ENCODE measurements at regions not wholly inside any gene's neighbourhood (a gene's known extent, or its start where the extent isn't known, plus 50 kb on each side); places are given as distances from the start of the nearest gene placed in this dataset.
A peak's percentile ranks its signal among the peaks of the same experiment; 100 is the strongest.
"Not testable (repeated sequence)": the region's sequence is repeated elsewhere in the genome, so short reads cannot be mapped to it uniquely, and the experiment has no call there.

DNA sequence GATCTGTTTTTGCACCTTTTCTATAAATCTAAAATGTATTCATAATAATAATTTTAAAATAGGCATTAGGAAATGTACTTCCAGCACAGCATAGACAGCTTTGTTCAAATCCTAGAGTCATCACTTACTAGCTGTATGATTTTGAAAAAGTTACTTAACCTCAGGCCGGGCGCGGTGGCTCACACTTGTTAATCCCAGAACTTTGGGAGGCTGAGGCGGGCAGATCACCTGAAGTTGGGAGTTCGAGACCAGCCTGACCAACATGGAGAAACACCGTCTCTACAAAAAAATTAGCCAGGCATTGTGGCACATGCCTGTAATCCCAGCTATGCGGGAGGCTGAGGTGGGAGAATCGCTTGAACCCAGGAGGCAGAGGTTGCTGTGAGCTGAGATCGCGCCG is 161.7 kb upstream of the UBE2E3 start:
- not testable (repeated sequence) for DNase-seq (ENCODE audit: low read depth in 1 of 2, low spot score in 2 of 2); H3K36me3 ChIP-seq; H3K4me1 ChIP-seq (replicated peaks); H3K27ac ChIP-seq; H3K9me3 ChIP-seq (replicated peaks); H3K4me3 ChIP-seq; H3K27me3 ChIP-seq (replicated peaks)

DNA sequence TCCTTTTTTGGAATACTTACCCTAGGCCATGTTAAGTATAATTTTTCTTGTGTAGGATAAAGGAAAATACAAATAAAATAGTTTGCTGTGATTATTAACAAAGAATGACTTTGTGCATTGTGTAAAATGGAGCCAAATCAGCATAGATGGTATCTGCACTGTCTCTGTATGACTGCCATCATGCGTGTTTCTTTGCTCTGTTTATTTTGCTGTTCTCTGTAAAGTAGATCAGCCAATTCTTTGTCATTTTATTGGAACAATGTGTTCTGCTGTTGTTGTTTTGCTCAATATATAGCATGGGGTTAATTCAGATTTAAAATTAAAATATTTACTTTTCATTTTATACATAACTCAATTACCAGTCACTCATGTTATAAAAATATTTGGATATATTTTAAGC is 181.3 kb upstream of the UBE2E3 start:
- no peaks in the 10 kb centered on the region for H3K9me3 ChIP-seq (replicated peaks)
- no peaks in the 10 kb centered on the region for H3K36me3 ChIP-seq
- no peak for DNase-seq (ENCODE audit: low read depth in 1 of 2, low spot score in 2 of 2)
- H3K27ac ChIP-seq = no peak overlapping the region
- H3K4me1 ChIP-seq (replicated peaks) = no peaks in the 10 kb centered on the region
- no peaks in the 10 kb centered on the region for H3K27me3 ChIP-seq (replicated peaks)
- no peak overlapping the region for H3K4me3 ChIP-seq

GRCh38 chr2:180790891-180791290 is 189.5 kb upstream of the UBE2E3 start:
- DNase-seq (ENCODE audit: low read depth in 1 of 2, low spot score in 2 of 2) = no peak
- H3K27ac ChIP-seq = no peak overlapping the region
- H3K27me3 ChIP-seq (replicated peaks) = no peaks in the 10 kb centered on the region; the same call in 1 of the 2 replicates
- no peak overlapping the region for H3K4me3 ChIP-seq
- H3K36me3 ChIP-seq = no peaks in the 10 kb centered on the region
- no peaks in the 10 kb centered on the region for H3K4me1 ChIP-seq (replicated peaks)
- no peaks in the 10 kb centered on the region for H3K9me3 ChIP-seq (replicated peaks)

- Histone ChIP-seq H3K4me3 (no peak overlapping the region), H3K36me3 (no peaks in the 10 kb centered on the region), H3K27ac (no peak overlapping the region), H3K4me1 (replicated peaks) (no peaks in the 10 kb centered on the region), H3K9me3 (replicated peaks) (no peaks in the 10 kb centered on the region), H3K27me3 (replicated peaks) (no peaks in the 10 kb centered on the region; the same call in 1 of the 2 replicates)
- no peak for DNase-seq (ENCODE audit: low read depth in 1 of 2, low spot score in 2 of 2)
These were observed 193.1 kb upstream of the UBE2E3 start for GRCh38 chr2:180787330-180787729.

DNA sequence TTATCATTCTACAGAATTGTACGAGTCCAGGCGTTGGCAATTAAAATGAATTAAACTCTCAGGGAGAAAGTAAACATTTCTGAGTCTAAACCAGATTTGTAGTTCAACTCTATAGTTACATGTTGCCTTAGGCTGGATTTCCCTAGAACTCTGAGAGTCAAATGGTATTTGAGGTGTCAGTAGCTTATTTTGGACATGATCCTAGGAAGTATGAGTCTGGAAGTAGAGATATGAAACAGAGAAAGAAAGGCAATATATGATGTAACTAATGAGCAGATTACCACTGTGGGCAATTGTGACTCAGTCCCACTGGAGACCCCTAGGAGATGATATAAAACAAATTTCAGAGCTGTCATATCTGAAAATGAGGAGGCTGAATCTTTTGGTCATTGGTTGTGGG is 199.1 kb upstream of the UBE2E3 start:
- Histone ChIP-seq H3K36me3 (no peaks in the 10 kb centered on the region), H3K4me1 (replicated peaks) (no peaks in the 10 kb centered on the region), H3K9me3 (replicated peaks) (no peaks in the 10 kb centered on the region), H3K4me3 (no peak overlapping the region), H3K27ac (no peak overlapping the region), H3K27me3 (replicated peaks) (no peaks in the 10 kb centered on the region)
- no peak for DNase-seq (ENCODE audit: low read depth in 1 of 2, low spot score in 2 of 2)

GRCh38 chr2:180778291-180778690 is 202.1 kb upstream of the UBE2E3 start:
- H3K27ac ChIP-seq = no peak overlapping the region
- no peaks in the 10 kb centered on the region for H3K4me1 ChIP-seq (replicated peaks)
- H3K9me3 ChIP-seq (replicated peaks) = no peaks in the 10 kb centered on the region
- H3K36me3 ChIP-seq = no peaks in the 10 kb centered on the region
- no peak overlapping the region for H3K4me3 ChIP-seq
- DNase-seq (ENCODE audit: low read depth in 1 of 2, low spot score in 2 of 2) = no peak
- H3K27me3 ChIP-seq (replicated peaks) = no peaks in the 10 kb centered on the region

DNA sequence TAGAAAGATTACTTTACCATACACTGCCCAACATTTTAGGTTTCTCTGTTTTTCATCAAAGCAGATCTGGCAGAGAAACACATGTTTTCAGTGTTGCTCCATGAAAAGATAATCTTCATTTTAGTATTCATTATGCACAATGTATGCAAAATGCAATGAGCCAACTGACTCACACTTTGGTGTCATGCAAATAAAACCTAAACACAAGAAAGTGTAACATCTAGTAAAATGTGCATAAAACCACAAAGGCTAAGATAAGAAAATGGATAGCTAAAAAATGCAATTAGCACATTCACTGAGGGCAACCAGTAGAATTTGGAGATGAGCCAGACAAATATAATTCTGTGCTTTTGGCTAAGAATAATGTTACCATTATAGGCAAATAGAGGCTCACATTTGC is 203.5 kb upstream of the UBE2E3 start:
- Histone ChIP-seq H3K27me3 (replicated peaks) (no peaks in the 10 kb centered on the region), H3K27ac (no peak overlapping the region)
- no peak for DNase-seq (ENCODE audit: low read depth in 1 of 2, low spot score in 2 of 2)

GRCh38 chr2:180775711-180776110 is 204.7 kb upstream of the UBE2E3 start:
- no peaks in the 10 kb centered on the region for H3K9me3 ChIP-seq (replicated peaks)
- no peaks in the 10 kb centered on the region for H3K27me3 ChIP-seq (replicated peaks)
- no peaks in the 10 kb centered on the region for H3K36me3 ChIP-seq

More for the DNA sequence above, 203.5 kb upstream of the UBE2E3 start:
- no peaks in the 10 kb centered on the region for H3K36me3 ChIP-seq
- no peaks in the 10 kb centered on the region for H3K9me3 ChIP-seq (replicated peaks)
- H3K4me1 ChIP-seq (replicated peaks) = no peaks in the 10 kb centered on the region
- H3K4me3 ChIP-seq = no peak overlapping the region

DNA sequence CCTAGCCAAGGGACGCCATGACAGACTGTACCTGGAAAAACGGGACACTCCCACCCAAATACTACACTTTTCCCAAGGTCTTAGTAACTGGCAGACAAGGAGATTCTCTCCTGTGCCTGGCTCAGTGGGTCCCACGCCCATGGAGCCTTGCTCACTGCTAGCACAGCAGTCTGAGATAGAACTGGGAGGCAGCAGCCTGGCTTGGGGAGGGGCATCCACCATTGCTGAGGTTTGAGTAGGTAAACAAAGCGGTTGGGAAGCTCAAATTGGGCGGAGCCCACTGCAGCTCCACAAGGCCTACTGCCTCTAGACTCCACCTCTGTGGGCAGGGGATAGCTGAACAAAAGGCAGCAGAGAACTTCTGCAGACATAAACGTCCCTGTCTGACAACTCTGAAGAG is 215.1 kb upstream of the UBE2E3 start:
- H3K36me3 ChIP-seq; H3K27me3 ChIP-seq (replicated peaks); DNase-seq (ENCODE audit: low read depth in 1 of 2, low spot score in 2 of 2); H3K27ac ChIP-seq; H3K4me3 ChIP-seq; H3K9me3 ChIP-seq (replicated peaks); H3K4me1 ChIP-seq (replicated peaks): not testable (repeated sequence)

More at GRCh38 chr2:180775711-180776110, 204.7 kb upstream of the UBE2E3 start:
- Histone ChIP-seq H3K4me1 (replicated peaks) (no peaks in the 10 kb centered on the region), H3K4me3 (no peak overlapping the region), H3K27ac (no peak overlapping the region)
- DNase-seq (ENCODE audit: low read depth in 1 of 2, low spot score in 2 of 2) = no peak

- Histone ChIP-seq H3K27me3 (replicated peaks) (no peaks in the 10 kb centered on the region), H3K4me1 (replicated peaks) (peaks cover 4% of the 10 kb centered on the region; the same call in 1 of the 2 replicates), H3K27ac (no peak overlapping the region), H3K9me3 (replicated peaks) (no peaks in the 10 kb centered on the region), H3K36me3 (no peaks in the 10 kb centered on the region), H3K4me3 (no peak overlapping the region)
- no peak for DNase-seq (ENCODE audit: low read depth in 1 of 2, low spot score in 2 of 2)
These were observed 217.0 kb upstream of the UBE2E3 start for GRCh38 chr2:180763263-180763989.

GRCh38 chr2:180761224-180761623 is 219.2 kb upstream of the UBE2E3 start:
- no peak overlapping the region for H3K4me3 ChIP-seq
- no peaks in the 10 kb centered on the region for H3K9me3 ChIP-seq (replicated peaks)
- H3K27me3 ChIP-seq (replicated peaks) = no peaks in the 10 kb centered on the region
- peaks cover 4% of the 10 kb centered on the region; the same call in 1 of the 2 replicates for H3K4me1 ChIP-seq (replicated peaks)
- H3K27ac ChIP-seq = no peak overlapping the region
- H3K36me3 ChIP-seq = no peaks in the 10 kb centered on the region
- DNase-seq (ENCODE audit: low read depth in 1 of 2, low spot score in 2 of 2) = no peak

DNA sequence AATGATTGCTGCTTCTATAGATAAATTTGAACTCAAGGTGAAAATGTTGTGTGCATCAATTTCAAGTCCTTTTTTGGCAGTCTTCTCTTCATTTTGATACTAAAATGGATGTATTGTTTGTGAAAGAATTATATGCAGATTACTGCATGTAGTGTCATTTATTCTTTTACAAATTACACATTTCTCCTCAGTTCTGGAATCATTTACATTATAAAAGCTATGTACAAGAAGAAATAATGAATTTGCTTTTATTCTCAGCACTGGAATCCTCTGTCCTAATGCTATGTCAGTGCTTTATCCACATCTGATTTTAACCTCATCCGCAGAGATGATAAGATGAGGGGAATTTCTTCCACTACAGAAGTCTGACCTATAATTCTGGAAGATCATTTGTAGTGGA is 220.8 kb upstream of the UBE2E3 start:
- Histone ChIP-seq H3K9me3 (replicated peaks) (no peaks in the 10 kb centered on the region), H3K27me3 (replicated peaks) (no peaks in the 10 kb centered on the region), H3K4me1 (replicated peaks) (peaks cover 4% of the 10 kb centered on the region; the same call in 1 of the 2 replicates), H3K27ac (no peak overlapping the region), H3K4me3 (no peak overlapping the region), H3K36me3 (no peaks in the 10 kb centered on the region)
- no peak for DNase-seq (ENCODE audit: low read depth in 1 of 2, low spot score in 2 of 2)

GRCh38 chr2:180753809-180754761 is 226.3 kb upstream of the UBE2E3 start:
- H3K36me3 ChIP-seq = no peaks in the 10 kb centered on the region
- H3K9me3 ChIP-seq (replicated peaks) = no peaks in the 10 kb centered on the region
- H3K27ac ChIP-seq = 0 out of 2 replicates have a peak overlapping the region, but pooled peaks have one; percentile 21
- H3K4me1 ChIP-seq (replicated peaks) = peaks cover 7% of the 10 kb centered on the region
- peak in 1 of 2 experiments; percentile 43 for DNase-seq (ENCODE audit: low read depth in 1 of 2, low spot score in 2 of 2)
- no peak overlapping the region for H3K4me3 ChIP-seq
- H3K27me3 ChIP-seq (replicated peaks) = no peaks in the 10 kb centered on the region

DNA sequence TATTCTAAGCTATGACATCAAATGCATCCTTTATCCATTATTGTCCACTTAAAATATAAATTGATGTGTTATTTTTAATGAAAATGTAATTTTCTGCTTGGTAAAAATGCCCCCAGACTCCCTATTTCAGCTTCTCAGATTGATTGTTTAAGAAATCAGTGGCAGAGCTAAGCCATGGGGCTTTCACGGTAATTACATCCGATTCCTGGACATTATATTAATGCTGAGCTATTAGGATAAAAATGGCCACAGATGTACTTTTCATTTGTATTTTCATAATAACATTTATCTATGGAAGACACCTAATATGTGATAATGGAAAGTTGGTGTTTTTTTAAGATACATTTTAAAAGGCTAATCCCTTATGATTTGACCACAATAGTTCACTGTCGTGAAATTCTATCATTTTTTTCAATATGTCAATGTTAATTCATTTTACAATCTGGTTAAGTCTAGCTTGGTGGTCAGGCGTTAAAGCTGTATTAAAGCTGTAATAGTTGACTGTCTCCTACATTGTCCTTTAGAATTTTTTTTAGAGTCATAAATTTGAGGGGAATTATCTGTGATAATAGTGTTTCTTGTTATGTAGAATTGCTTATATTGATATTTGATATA is 229.0 kb upstream of the UBE2E3 start:
- no peaks in the 10 kb centered on the region for H3K9me3 ChIP-seq (replicated peaks)
- peaks cover 7% of the 10 kb centered on the region for H3K4me1 ChIP-seq (replicated peaks)
- no peak for DNase-seq (ENCODE audit: low read depth in 1 of 2, low spot score in 2 of 2)

More for the DNA sequence above, 229.0 kb upstream of the UBE2E3 start:
- Histone ChIP-seq H3K4me3 (no peak overlapping the region), H3K36me3 (no peaks in the 10 kb centered on the region), H3K27ac (no peak overlapping the region), H3K27me3 (replicated peaks) (no peaks in the 10 kb centered on the region)
